ENCODE measurements at regions not wholly inside any gene's neighbourhood (a gene's known extent, or its start where the extent isn't known, plus 50 kb on each side); places are given as distances from the start of the nearest gene placed in this dataset.

DNA sequence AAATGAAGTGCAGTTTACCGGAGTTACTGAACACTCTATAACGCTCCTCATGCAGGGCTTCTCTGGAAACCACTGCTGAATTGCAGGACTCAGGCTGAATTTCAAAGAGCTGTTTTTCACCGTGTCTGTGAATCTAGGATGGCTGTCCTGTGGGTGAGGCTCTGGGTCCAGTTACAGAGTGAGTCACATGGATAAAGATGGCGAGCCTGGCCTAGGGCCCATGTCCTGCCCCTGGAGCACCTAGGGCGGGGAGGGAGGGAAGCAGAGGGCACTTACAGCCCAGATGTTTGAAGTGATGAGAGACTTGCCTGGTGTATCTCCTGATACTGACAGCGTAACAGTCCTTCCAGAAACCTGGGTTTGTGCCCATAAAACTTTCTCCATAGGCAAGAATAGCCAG lies 583.0 kb downstream of the IRS1 start:
- TF ChIP-seq ZNF274 (IDR thresholded peaks at IDR 0.05; ENCODE audit: low read depth, low read length) = no peak
- TF ChIP-seq YY1 (IDR thresholded peaks at IDR 0.05; ENCODE audit: insufficient read depth, insufficient read length) = no peak
- no peak for TF ChIP-seq SUZ12 (IDR thresholded peaks at IDR 0.05; ENCODE audit: extremely low read depth, insufficient read depth, insufficient read length)
